Testis (tissue), 2 donors: ENCODE measurements at regions not wholly inside any gene's neighbourhood (a gene's known extent, or its start where the extent isn't known, plus 50 kb on each side); places are given as distances from the start of the nearest gene placed in this dataset.
"Not testable (repeated sequence)": the region's sequence is repeated elsewhere in the genome, so short reads cannot be mapped to it uniquely, and the experiment has no call there.

Source experiments
- CTCF ChIP-seq, 3 experiments: fragments of 450-650 bp in 2 of 3; fragments of 200-600 bp in 1 of 3; sonication (generic) in 1 of 3; IDR thresholded peaks; one replicate each; pipeline ENCODE4 v1.5.1; 2016 to 2019; ENCODE audit warnings: antibody characterized with exemption in 3 of 3, mild to moderate bottlenecking in 2 of 3, moderate library complexity in 1 of 3
- POLR2A ChIP-seq: fragments of 450-650 bp; IDR thresholded peaks from one replicate; pipeline ENCODE4 v1.6.1; 2017; ENCODE audit warnings: antibody characterized with exemption, mild to moderate bottlenecking, moderate library complexity

GRCh38 chr7:6992133-6992532 lies 166.1 kb upstream of the CCZ1B start:
- TF ChIP-seq CTCF (IDR thresholded peaks at IDR 0.05); POLR2A: not testable (repeated sequence)
